Liver (tissue), 8 donors: ENCODE measurements at regions not wholly inside any gene's neighbourhood (a gene's known extent, or its start where the extent isn't known, plus 50 kb on each side); places are given as distances from the start of the nearest gene placed in this dataset.

ENCODE experiments used
- DNase-seq: peaks from one replicate; pipeline ENCODE4 v3.0.0-alpha.2; 2017; ENCODE audit warnings: low spot score
- H3K27ac ChIP-seq, 2 donors: one replicate each; pipeline ENCODE4 v1.7.0; 2013; ENCODE audit warnings: inconsistent platforms in 2 of 2, low read length in 2 of 2, control low read depth in 1 of 2, low read depth in 1 of 2, mild to moderate bottlenecking in 1 of 2
- H3K27me3 ChIP-seq, 4 donors: one replicate each; pipeline versions ENCODE4 v1.6.1 to v1.7.0; 2013; ENCODE audit warnings: low read length in 3 of 4, inconsistent platforms in 1 of 4, mild to moderate bottlenecking in 1 of 4, moderate library complexity in 1 of 4; ENCODE audit not compliant: control insufficient read depth in 4 of 4, insufficient read depth in 4 of 4
- H3K36me3 ChIP-seq, 4 donors: one replicate each; pipeline versions ENCODE4 v1.6.1 to v1.7.0; 2013; ENCODE audit warnings: low read length in 3 of 4, mild to moderate bottlenecking in 3 of 4, low read depth in 1 of 4, moderate library complexity in 1 of 4; ENCODE audit not compliant: control insufficient read depth in 4 of 4, insufficient read depth in 3 of 4
- H3K4me1 ChIP-seq, 4 donors: one replicate each; pipeline versions ENCODE4 v1.6.1 to v1.7.0; 2013; ENCODE audit warnings: low read length in 3 of 4, mild to moderate bottlenecking in 3 of 4, moderate library complexity in 1 of 4; ENCODE audit not compliant: control insufficient read depth in 4 of 4, insufficient read depth in 4 of 4
- H3K4me3 ChIP-seq, 3 donors: one replicate each; pipeline versions ENCODE4 v1.6.1 to v1.7.0; 2013; ENCODE audit warnings: low read length in 3 of 3, control low read depth in 1 of 3, low read depth in 1 of 3, mild to moderate bottlenecking in 1 of 3
- H3K9ac ChIP-seq, 2 donors: one replicate each; pipeline ENCODE4 v1.7.0; 2013; ENCODE audit warnings: low read length in 2 of 2, mild to moderate bottlenecking in 2 of 2, moderate library complexity in 2 of 2, control low read depth in 1 of 2, low read depth in 1 of 2
- H3K9me3 ChIP-seq, 4 donors: one replicate each; pipeline versions ENCODE4 v1.6.1 to v1.7.0; 2013; ENCODE audit warnings: low read length in 3 of 4; ENCODE audit not compliant: control insufficient read depth in 4 of 4
- CTCF ChIP-seq: fragments of 150-350 bp; IDR thresholded peaks from 2 replicates; pipeline ENCODE4 v1.5.1; 2017; ENCODE audit warnings: improper control_type of control experiment, low read depth, low read length; ENCODE audit not compliant: missing input control
- EGR1 ChIP-seq, 2 donors: IDR thresholded peaks; 2 replicates each; pipeline ENCODE4 v1.6.1; 2016 to 2018; ENCODE audit warnings: antibody characterized with exemption in 2 of 2, low read depth in 2 of 2
- FOXA1 ChIP-seq: IDR thresholded peaks from 2 replicates; pipeline ENCODE4 v1.6.1; 2016; ENCODE audit warnings: antibody characterized with exemption
- FOXA2 ChIP-seq: IDR thresholded peaks from 2 replicates; pipeline ENCODE4 v1.6.1; 2016; ENCODE audit warnings: antibody characterized with exemption
- GABPA ChIP-seq, 2 donors: IDR thresholded peaks in 1 of 2; conservative IDR thresholded peaks in 1 of 2; 2 replicates each; pipeline ENCODE4 v1.6.1; 2016; ENCODE audit warnings: antibody characterized with exemption in 2 of 2, mild to moderate bottlenecking in 1 of 2, moderate library complexity in 1 of 2
- HNF4A ChIP-seq, 2 donors: conservative IDR thresholded peaks; 2 replicates each; pipeline ENCODE4 v1.6.1; 2016; ENCODE audit warnings: antibody characterized with exemption in 2 of 2, mild to moderate bottlenecking in 2 of 2
- HNF4G ChIP-seq: IDR thresholded peaks from 2 replicates; pipeline ENCODE4 v1.6.1; 2016; ENCODE audit warnings: antibody characterized with exemption
- JUND ChIP-seq, 2 donors: IDR thresholded peaks; 2 replicates each; pipeline ENCODE4 v1.6.1; 2016; ENCODE audit warnings: antibody characterized with exemption in 2 of 2
- MAX ChIP-seq: IDR thresholded peaks from 2 replicates; pipeline ENCODE4 v1.6.1; 2016; ENCODE audit warnings: antibody characterized with exemption
- NR2F2 ChIP-seq: IDR thresholded peaks from 2 replicates; pipeline ENCODE4 v1.6.1; 2016; ENCODE audit warnings: antibody characterized with exemption
- RAD21 ChIP-seq, 2 donors: IDR thresholded peaks; 2 replicates each; pipeline ENCODE4 v1.6.1; 2016; ENCODE audit warnings: antibody characterized with exemption in 2 of 2, mild to moderate bottlenecking in 2 of 2
- REST ChIP-seq: IDR thresholded peaks from 2 replicates; pipeline ENCODE4 v1.6.1; 2016; ENCODE audit warnings: antibody characterized with exemption, mild to moderate bottlenecking
- RXRA ChIP-seq, 2 donors: IDR thresholded peaks; 2 replicates each; pipeline ENCODE4 v1.6.1; 2017 to 2018; ENCODE audit warnings: antibody characterized with exemption in 2 of 2, mild to moderate bottlenecking in 1 of 2
- SP1 ChIP-seq: IDR thresholded peaks from 2 replicates; pipeline ENCODE4 v1.6.1; 2018; ENCODE audit warnings: antibody characterized with exemption, mild to moderate bottlenecking
- TAF1 ChIP-seq: conservative IDR thresholded peaks from 2 replicates; pipeline ENCODE4 v1.6.1; 2016; ENCODE audit warnings: antibody characterized with exemption, mild to moderate bottlenecking
- YY1 ChIP-seq: IDR thresholded peaks from 2 replicates; pipeline ENCODE4 v1.6.1; 2016; ENCODE audit warnings: antibody characterized with exemption, mild to moderate bottlenecking
- WGBS: extraction: QIAGEN DNeasy Blood & Tissue Kit; methylation state at CpG from one replicate; pipeline ENCODE4 v1.1.7; 2013; 5-methylcytosine and 5-hydroxymethylcytosine counted together
- TF ChIP-seq, protein P1 (sequence below): IDR thresholded peaks from 2 replicates; pipeline ENCODE4 v1.6.1; 2016; ENCODE audit warnings: antibody characterized with exemption
- TF ChIP-seq, protein P2 (sequence below): IDR thresholded peaks from 2 replicates; pipeline ENCODE4 v1.6.1; 2016; ENCODE audit warnings: antibody characterized with exemption
- donor health status: healthy.
- donor health status: healthy.
- donor health status: healthy.
- donor health status: healthy.
- donor health status: healthy.

DNA sequence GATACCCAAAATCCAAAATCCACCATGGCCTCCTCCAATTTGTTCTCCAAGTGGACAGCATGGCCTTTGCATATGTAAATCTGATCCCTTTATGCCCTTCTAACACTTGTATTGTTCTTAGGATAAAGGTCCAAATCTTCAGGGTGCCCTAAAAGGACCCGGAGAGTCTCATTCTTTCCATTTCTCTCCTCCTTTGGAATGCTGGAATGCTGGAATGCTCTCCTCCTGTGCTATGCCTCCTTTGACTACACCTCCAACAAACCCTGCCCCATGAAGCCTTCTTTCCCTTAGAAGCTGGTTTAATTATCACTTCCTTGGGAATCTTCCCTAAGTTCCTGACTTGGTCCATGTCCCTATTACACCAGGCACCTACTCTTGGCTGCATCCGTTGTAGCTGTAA, 484.8 kb upstream of the RUNX1 start:
- H3K27ac ChIP-seq = no peak overlapping the region
- WGBS = 90% methylated on average over 2 of the region's 2 CpGs
- H3K36me3 ChIP-seq = no peaks in the 10 kb centered on the region
- no peaks in the 10 kb centered on the region for H3K4me1 ChIP-seq
- H3K4me3 ChIP-seq = no peak overlapping the region
- DNase-seq = no peak
- no peak overlapping the region for H3K9ac ChIP-seq
- TF ChIP-seq, protein P1, sequence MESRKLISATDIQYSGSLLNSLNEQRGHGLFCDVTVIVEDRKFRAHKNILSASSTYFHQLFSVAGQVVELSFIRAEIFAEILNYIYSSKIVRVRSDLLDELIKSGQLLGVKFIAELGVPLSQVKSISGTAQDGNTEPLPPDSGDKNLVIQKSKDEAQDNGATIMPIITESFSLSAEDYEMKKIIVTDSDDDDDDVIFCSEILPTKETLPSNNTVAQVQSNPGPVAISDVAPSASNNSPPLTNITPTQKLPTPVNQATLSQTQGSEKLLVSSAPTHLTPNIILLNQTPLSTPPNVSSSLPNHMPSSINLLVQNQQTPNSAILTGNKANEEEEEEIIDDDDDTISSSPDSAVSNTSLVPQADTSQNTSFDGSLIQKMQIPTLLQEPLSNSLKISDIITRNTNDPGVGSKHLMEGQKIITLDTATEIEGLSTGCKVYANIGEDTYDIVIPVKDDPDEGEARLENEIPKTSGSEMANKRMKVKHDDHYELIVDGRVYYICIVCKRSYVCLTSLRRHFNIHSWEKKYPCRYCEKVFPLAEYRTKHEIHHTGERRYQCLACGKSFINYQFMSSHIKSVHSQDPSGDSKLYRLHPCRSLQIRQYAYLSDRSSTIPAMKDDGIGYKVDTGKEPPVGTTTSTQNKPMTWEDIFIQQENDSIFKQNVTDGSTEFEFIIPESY = no peak
- TF ChIP-seq REST = no peak
- no peak for TF ChIP-seq HNF4G
- TF ChIP-seq HNF4A (conservative IDR thresholded peaks at IDR 0.05) = no peak
- TF ChIP-seq MAX = no peak
- no peak for TF ChIP-seq EGR1 (IDR thresholded peaks at IDR 0.05; ENCODE audit: low read depth in 2 of 2)
- TF ChIP-seq CTCF = no peak
- TF ChIP-seq NR2F2 = no peak
- TF ChIP-seq SP1 = no peak
- TF ChIP-seq YY1 = no peak
- TF ChIP-seq, protein P2, sequence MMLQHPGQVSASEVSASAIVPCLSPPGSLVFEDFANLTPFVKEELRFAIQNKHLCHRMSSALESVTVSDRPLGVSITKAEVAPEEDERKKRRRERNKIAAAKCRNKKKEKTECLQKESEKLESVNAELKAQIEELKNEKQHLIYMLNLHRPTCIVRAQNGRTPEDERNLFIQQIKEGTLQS = no peak
- TF ChIP-seq FOXA1 = no peak
- no peak for TF ChIP-seq TAF1
- TF ChIP-seq GABPA (IDR thresholded peaks at IDR 0.05 in 1 of 2, conservative IDR thresholded peaks at IDR 0.05 in 1 of 2) = no peak
- TF ChIP-seq RXRA (IDR thresholded peaks at IDR 0.05) = no peak
- no peak for TF ChIP-seq FOXA2
- no peak for TF ChIP-seq JUND (IDR thresholded peaks at IDR 0.05)
- peaks cover 0 to 5% (median under 1%) of the 10 kb centered on the region in 4 donors for H3K27me3 ChIP-seq
- no peaks in the 10 kb centered on the region for H3K9me3 ChIP-seq

GRCh38 chr21:35530766-35531165, 481.7 kb upstream of the RUNX1 start:
- H3K9me3 ChIP-seq = no peaks in the 10 kb centered on the region
- no peak overlapping the region for H3K4me3 ChIP-seq
- peaks cover 0 to 5% (median 0%) of the 10 kb centered on the region in 4 donors for H3K27me3 ChIP-seq
- WGBS = 70% methylated on average over 6 of the region's 6 CpGs
- no peak for DNase-seq
- no peak overlapping the region for H3K27ac ChIP-seq
- no peaks in the 10 kb centered on the region for H3K4me1 ChIP-seq
- H3K36me3 ChIP-seq = no peaks in the 10 kb centered on the region
- no peak overlapping the region for H3K9ac ChIP-seq
- TF ChIP-seq GABPA (IDR thresholded peaks at IDR 0.05 in 1 of 2, conservative IDR thresholded peaks at IDR 0.05 in 1 of 2) (no peak), CTCF (no peak), EGR1 (IDR thresholded peaks at IDR 0.05; ENCODE audit: low read depth in 2 of 2) (no peak), RAD21 (IDR thresholded peaks at IDR 0.05) (no peak), HNF4A (conservative IDR thresholded peaks at IDR 0.05) (no peak), RXRA (IDR thresholded peaks at IDR 0.05) (no peak), SP1 (no peak), FOXA1 (no peak)
- TF ChIP-seq, protein P1 = no peak
- TF ChIP-seq, protein P2 = no peak
